PFSK-1 (cell line): ENCODE measurements at regions not wholly inside any gene's neighbourhood (a gene's known extent, or its start where the extent isn't known, plus 50 kb on each side); places are given as distances from the start of the nearest gene placed in this dataset.

Experiments
- POLR2AphosphoS5 ChIP-seq: IDR thresholded peaks from 2 replicates; pipeline ENCODE4 v1.6.1; 2012; ENCODE audit warnings: low read depth, mild to moderate bottlenecking, control low read depth, low read length, moderate library complexity
- REST ChIP-seq, 2 experiments: IDR thresholded peaks; 2 replicates each; pipeline versions ENCODE4 v1.6.1 to v1.8.0; 2011 to 2012; ENCODE audit warnings: low read depth in 2 of 2, low read length in 2 of 2, control low read depth in 1 of 2, inconsistent platforms in 1 of 2, mild to moderate bottlenecking in 1 of 2, moderate library complexity in 1 of 2; ENCODE audit not compliant: insufficient read depth in 1 of 2
- TAF1 ChIP-seq: IDR thresholded peaks from 2 replicates; pipeline ENCODE4 v1.6.1; 2012; ENCODE audit warnings: low read length, control low read depth, borderline replicate concordance; ENCODE audit not compliant: insufficient read depth

- no peak for TF ChIP-seq REST (IDR thresholded peaks at IDR 0.05; ENCODE audit: insufficient read depth in 1 of 2, low read depth in 2 of 2, low read length in 2 of 2)
- TF ChIP-seq POLR2AphosphoS5 = no peak
- no peak for TF ChIP-seq TAF1
Observed at GRCh38 chr13:65946387-65946786, 1283.7 kb downstream of the PCDH9 start.
